ES-I3 (cell line): ENCODE measurements at regions not wholly inside any gene's neighbourhood (a gene's known extent, or its start where the extent isn't known, plus 50 kb on each side); places are given as distances from the start of the nearest gene placed in this dataset.

Source experiments
- H3K36me3 ChIP-seq: 2 replicates; pipeline ENCODE4 v1.6.1; 2013; ENCODE audit warnings: mild to moderate bottlenecking, low read length, control low read depth, moderate library complexity; ENCODE audit not compliant: insufficient read depth
- H3K4me1 ChIP-seq: 2 replicates; pipeline ENCODE4 v1.6.1; 2013; ENCODE audit warnings: mild to moderate bottlenecking, control low read depth, low read length; ENCODE audit not compliant: insufficient read depth
- H3K9ac ChIP-seq: 2 replicates; pipeline ENCODE4 v1.6.1; 2013; ENCODE audit warnings: low read depth, mild to moderate bottlenecking, low read length, moderate library complexity
- H3K9me3 ChIP-seq: 2 replicates; pipeline ENCODE4 v1.6.1; 2013; ENCODE audit warnings: mild to moderate bottlenecking, low read length, moderate library complexity; ENCODE audit not compliant: control insufficient read depth, insufficient read depth

DNA sequence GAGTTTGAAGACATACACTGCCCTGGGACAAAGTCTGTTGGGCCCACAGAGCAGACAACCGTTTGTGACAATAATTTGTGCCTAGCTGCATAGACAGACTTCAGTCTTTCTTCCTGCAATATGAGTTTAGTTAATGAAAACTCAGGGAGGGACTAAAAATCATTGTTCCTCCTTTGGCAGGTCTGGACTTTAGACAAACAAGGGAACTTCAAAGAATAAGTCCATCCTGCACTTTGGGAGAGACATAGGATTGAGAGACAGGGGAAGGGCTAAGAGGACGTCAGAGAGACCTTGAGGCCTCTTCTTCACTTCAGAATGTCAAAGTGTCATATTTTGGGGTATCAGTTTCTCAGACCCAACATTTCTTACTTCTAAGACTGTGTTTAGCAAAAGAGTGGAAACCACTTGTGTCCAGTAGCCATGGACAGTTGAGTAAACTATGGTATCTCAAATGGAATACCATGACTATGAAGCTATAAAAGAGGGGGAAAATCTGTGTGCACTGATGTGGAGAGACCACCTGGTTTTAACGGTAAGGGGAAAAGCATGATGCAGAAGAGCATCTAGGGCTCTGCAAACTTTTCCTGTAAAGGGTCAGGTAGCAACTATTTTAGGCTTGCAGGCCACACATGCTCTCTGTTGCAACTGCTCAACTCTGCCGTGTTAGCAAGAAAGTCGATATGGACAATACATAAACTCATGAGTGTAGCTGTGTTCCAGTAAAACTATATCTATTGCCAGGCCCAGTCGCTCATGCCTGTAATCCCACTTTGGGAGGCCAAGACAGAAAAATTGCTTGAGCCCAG, 217.8 kb upstream of the SH3BP4 start:
- no peak overlapping the region for H3K9ac ChIP-seq
- H3K36me3 ChIP-seq: no peaks in the 10 kb centered on the region
- H3K9me3 ChIP-seq: peaks cover 8% of the 10 kb centered on the region; the same call in 1 of the 2 replicates
- no peaks in the 10 kb centered on the region for H3K4me1 ChIP-seq

- Histone ChIP-seq H3K9me3 (peaks cover 8% of the 10 kb centered on the region; the same call in 1 of the 2 replicates), H3K9ac (no peak overlapping the region), H3K4me1 (no peaks in the 10 kb centered on the region), H3K36me3 (no peaks in the 10 kb centered on the region)
Observed at GRCh38 chr2:234733093-234733489, 218.7 kb upstream of the SH3BP4 start.

GRCh38 chr2:234732404-234733092, 219.3 kb upstream of the SH3BP4 start:
- Histone ChIP-seq H3K9me3 (peaks cover 8% of the 10 kb centered on the region; the same call in 1 of the 2 replicates), H3K9ac (no peak overlapping the region)

GRCh38 chr2:234731236-234731635, 220.6 kb upstream of the SH3BP4 start:
- peaks cover 8% of the 10 kb centered on the region; the same call in 1 of the 2 replicates for H3K9me3 ChIP-seq
- no peak overlapping the region for H3K9ac ChIP-seq
- no peaks in the 10 kb centered on the region for H3K36me3 ChIP-seq
- H3K4me1 ChIP-seq: no peaks in the 10 kb centered on the region

More at GRCh38 chr2:234732404-234733092, 219.3 kb upstream of the SH3BP4 start:
- Histone ChIP-seq H3K36me3 (no peaks in the 10 kb centered on the region), H3K4me1 (no peaks in the 10 kb centered on the region)

DNA sequence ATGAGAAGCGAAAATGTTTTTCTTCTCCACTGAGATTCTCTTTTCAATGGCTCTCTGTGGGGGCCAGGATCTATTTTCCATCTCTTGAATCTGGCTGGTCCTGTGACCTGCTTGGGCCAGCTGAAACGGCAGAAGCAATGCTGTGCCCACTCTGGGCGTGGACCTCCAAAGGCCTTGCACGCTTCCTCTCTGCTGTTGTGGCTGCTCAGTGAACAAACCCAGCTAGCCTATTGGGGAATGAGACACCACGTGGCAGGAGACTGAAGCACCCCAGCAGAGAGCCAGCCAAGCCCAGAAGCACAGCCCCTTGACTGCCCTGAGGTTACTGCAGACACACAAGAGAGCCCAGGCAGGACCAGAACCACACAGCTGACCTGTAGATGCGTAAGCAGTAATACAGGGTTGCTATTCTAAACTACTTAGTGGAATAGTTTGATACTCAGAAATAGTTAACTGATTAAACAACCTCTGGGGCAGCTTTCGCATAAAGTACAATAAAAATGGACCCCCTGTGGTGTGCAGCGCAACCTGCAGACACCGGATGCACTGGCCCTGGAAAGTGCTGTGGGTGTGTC, 221.7 kb upstream of the SH3BP4 start:
- Histone ChIP-seq H3K4me1 (no peaks in the 10 kb centered on the region), H3K36me3 (no peaks in the 10 kb centered on the region; the same call in 1 of the 2 replicates)

DNA sequence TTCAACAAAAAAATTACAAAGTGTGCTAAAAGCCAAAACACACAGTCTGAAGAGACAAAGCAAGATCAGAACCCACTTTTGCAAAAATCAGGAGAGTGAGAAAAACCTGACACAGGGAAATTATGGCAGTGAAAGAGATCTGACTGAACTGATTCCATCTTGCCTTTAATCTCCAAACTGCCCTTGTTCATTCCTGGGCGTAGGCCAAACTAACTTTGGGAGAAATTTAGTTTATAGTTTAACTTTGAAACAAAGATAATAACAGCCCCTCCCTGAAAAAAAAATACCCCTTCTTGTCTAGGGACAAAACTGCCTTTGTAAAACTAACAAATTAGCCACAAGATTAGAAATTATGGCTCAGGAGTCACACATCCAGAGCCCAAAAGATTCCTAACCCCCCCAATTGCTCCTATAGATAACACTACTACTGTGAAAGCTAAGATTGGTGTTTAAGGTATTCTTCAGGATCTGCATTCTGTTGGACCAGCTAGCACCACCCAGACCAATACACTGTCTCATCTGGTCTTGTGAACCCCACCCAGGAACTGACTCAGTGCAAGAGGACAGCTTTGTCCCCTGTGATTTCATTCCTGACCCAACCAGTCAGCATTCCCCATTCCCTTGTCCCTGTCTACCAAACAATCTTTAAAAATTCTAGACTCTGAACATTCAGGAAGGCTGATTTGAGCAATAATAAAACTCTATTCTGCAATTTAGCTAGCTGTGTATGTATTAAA, 226.1 kb upstream of the SH3BP4 start:
- no peak overlapping the region for H3K9ac ChIP-seq
- 0 out of 2 replicates have a peak, but pooled peaks cover 6% of the 10 kb centered on the region for H3K4me1 ChIP-seq
- no peaks in the 10 kb centered on the region; the same call in 1 of the 2 replicates for H3K36me3 ChIP-seq
- no peaks in the 10 kb centered on the region for H3K9me3 ChIP-seq

More for the DNA sequence above, 221.7 kb upstream of the SH3BP4 start:
- Histone ChIP-seq H3K9ac (no peak overlapping the region), H3K9me3 (peaks cover 3% of the 10 kb centered on the region; the same call in 1 of the 2 replicates)

DNA sequence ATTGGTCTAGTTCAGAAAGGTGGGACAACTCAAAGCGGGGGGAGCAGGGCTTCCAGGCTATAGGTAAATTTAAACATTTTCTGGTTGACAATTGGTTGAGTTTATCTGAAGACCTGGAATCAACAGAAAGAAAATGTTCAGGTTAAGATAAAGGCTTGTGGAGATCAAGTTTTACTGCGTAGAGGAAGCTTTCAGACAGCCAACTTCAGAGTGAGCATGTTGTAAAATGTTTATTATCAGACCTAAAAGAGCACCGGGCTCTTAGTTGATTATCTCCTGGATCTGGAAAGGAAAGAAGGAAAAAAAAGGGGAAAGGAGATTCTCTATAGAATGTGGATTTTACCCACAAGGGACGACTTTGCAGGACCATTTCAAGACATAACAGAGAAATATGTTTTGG, 227.0 kb upstream of the SH3BP4 start:
- Histone ChIP-seq H3K9ac (no peak overlapping the region), H3K36me3 (no peaks in the 10 kb centered on the region; the same call in 1 of the 2 replicates), H3K9me3 (no peaks in the 10 kb centered on the region), H3K4me1 (0 out of 2 replicates have a peak, but pooled peaks cover 6% of the 10 kb centered on the region)

GRCh38 chr2:234723400-234723799, 226.5 kb upstream of the ARL4C start:
- Histone ChIP-seq H3K4me1 (0 out of 2 replicates have a peak, but pooled peaks cover 6% of the 10 kb centered on the region), H3K9ac (no peak overlapping the region), H3K9me3 (no peaks in the 10 kb centered on the region), H3K36me3 (no peaks in the 10 kb centered on the region; the same call in 1 of the 2 replicates)

GRCh38 chr2:234722176-234722575, 225.3 kb upstream of the ARL4C start:
- H3K9ac ChIP-seq: no peak overlapping the region
- H3K9me3 ChIP-seq: no peaks in the 10 kb centered on the region
- 0 out of 2 replicates have a peak, but pooled peaks cover 6% of the 10 kb centered on the region for H3K4me1 ChIP-seq
- H3K36me3 ChIP-seq: no peaks in the 10 kb centered on the region; the same call in 1 of the 2 replicates

DNA sequence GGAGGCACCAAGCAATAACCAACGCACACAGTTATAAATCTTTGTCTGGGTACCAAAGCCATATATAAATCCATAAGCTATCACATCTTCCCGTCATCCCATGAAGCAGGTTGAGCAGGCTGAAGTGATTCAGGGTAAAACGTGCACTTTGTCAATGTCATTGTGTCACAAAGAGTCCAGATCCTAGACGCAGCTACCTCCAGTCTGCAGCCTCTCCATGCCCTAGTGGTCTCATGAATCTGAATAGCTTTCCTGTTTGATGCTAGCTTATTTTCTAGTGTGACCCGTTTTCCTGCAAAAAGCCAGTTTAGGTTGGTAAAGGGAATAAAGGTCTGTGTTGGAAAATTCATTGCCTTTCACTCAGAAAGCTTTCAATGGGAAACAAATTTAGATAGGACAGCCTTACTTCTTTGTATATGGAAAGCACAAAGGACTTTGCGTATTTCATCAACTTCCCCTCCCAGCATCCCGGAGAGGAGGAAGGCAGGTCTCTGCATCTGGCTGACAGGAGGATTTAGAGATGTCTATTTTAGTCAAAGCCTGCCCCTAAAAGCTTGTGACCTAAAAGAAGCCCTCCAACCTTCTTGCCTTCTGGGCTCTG, 222.3 kb upstream of the ARL4C start:
- Histone ChIP-seq H3K9me3 (no peaks in the 10 kb centered on the region), H3K4me1 (0 out of 2 replicates have a peak, but pooled peaks cover 4% of the 10 kb centered on the region), H3K9ac (no peak overlapping the region), H3K36me3 (no peaks in the 10 kb centered on the region)

DNA sequence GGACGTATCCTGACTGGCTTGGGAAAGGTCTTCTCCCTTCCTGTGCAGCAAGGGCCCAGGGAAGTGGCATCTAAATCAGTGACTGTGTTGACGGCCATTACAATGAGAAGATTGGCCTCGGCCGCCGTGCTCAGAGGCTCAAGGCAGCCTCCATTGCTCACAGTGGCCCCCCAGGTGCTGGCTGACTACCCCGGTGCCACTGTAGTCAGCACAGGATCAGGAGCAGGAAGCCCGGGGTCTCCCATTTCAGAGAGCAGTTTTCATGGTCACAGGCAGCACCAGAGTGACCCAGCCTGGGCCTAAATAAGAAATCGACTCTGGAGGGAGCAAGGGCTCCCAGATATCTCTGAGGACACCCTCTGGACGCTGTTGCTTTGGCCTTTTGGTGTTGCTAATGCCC, 219.4 kb upstream of the ARL4C start:
- no peaks in the 10 kb centered on the region for H3K36me3 ChIP-seq
- no peaks in the 10 kb centered on the region for H3K9me3 ChIP-seq
- no peak overlapping the region for H3K9ac ChIP-seq
- no peaks in the 10 kb centered on the region for H3K4me1 ChIP-seq

- no peak overlapping the region for H3K9ac ChIP-seq
- H3K36me3 ChIP-seq: no peaks in the 10 kb centered on the region
- H3K4me1 ChIP-seq: peaks cover 1% of the 10 kb centered on the region; the same call in 1 of the 2 replicates
- no peaks in the 10 kb centered on the region for H3K9me3 ChIP-seq
Observed at GRCh38 chr2:234715671-234716250, 218.9 kb upstream of the ARL4C start.

GRCh38 chr2:234714711-234715110, 217.8 kb upstream of the ARL4C start:
- Histone ChIP-seq H3K9ac (no peak overlapping the region), H3K4me1 (peaks cover 8% of the 10 kb centered on the region), H3K9me3 (no peaks in the 10 kb centered on the region), H3K36me3 (no peaks in the 10 kb centered on the region)
